WERI-Rb-1 (cell line): ENCODE measurements at regions not wholly inside any gene's neighbourhood (a gene's known extent, or its start where the extent isn't known, plus 50 kb on each side); places are given as distances from the start of the nearest gene placed in this dataset.

ENCODE experiments used
- DNase-seq: peaks from one replicate; pipeline ENCODE4 v3.0.0-alpha.2; 2020
- H3K27ac ChIP-seq: fragments of 250-450 bp; sonication (Bioruptor Pico); 2 replicates; pipeline ENCODE4 v1.5.1; 2020; ENCODE audit warnings: mild to moderate bottlenecking, moderate library complexity
- H3K27me3 ChIP-seq: fragments of 250-450 bp; sonication (Bioruptor Pico); 2 replicates; pipeline ENCODE4 v1.5.1; 2021; ENCODE audit warnings: mild to moderate bottlenecking, low read depth, moderate library complexity; ENCODE audit not compliant: insufficient read depth, severe bottlenecking
- H3K36me3 ChIP-seq: fragments of 250-450 bp; sonication (Bioruptor Pico); 2 replicates; pipeline ENCODE4 v1.5.1; 2020; ENCODE audit warnings: mild to moderate bottlenecking, moderate library complexity
- H3K4me3 ChIP-seq: 2 replicates; pipeline ENCODE4 v1.5.1; 2011; ENCODE audit warnings: low read depth, mild to moderate bottlenecking, control low read depth, low read length
- H3K9me3 ChIP-seq: fragments of 250-450 bp; sonication (Bioruptor Pico); 2 replicates; pipeline ENCODE4 v1.5.1; 2021; ENCODE audit warnings: mild to moderate bottlenecking, moderate library complexity; ENCODE audit not compliant: severe bottlenecking
- CTCF ChIP-seq: IDR thresholded peaks from 2 replicates; pipeline ENCODE4 v1.5.1; 2011; ENCODE audit warnings: low read depth, mild to moderate bottlenecking, control low read depth, inconsistent platforms, low read length

GRCh38 chr2:19219060-19219459, 139.4 kb downstream of the OSR1 start:
- H3K4me3 ChIP-seq: no peak overlapping the region
- DNase-seq: no peak
- H3K27ac ChIP-seq: no peak overlapping the region
- H3K9me3 ChIP-seq: no peaks in the 10 kb centered on the region
- TF ChIP-seq CTCF: no peak
- H3K27me3 ChIP-seq: peaks cover 33% of the 10 kb centered on the region
- no peaks in the 10 kb centered on the region for H3K36me3 ChIP-seq

DNA sequence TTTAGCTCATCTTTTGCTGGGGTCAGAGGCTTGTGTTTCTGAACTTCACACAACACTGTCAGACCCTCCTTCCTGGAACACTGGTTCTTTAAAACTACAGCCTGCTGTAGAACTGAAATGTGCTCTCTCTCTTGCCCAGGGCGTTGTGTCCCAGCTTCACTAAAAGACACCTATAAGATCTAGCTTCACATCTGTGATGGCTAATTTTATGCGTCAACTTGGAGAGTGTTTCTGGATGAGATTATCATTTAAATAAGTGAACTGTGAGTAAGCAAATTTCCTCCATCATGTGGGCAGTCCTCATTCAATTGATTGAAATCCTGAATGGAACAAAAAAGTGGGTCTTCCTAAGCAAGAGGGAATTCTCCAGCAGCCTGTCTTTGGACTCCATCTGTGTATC, 140.3 kb downstream of the OSR1 start:
- H3K9me3 ChIP-seq: no peaks in the 10 kb centered on the region
- H3K36me3 ChIP-seq: no peaks in the 10 kb centered on the region
- H3K4me3 ChIP-seq: no peak overlapping the region
- no peak overlapping the region for H3K27ac ChIP-seq
- no peak for DNase-seq
- H3K27me3 ChIP-seq: peaks cover 38% of the 10 kb centered on the region
- no peak for TF ChIP-seq CTCF

DNA sequence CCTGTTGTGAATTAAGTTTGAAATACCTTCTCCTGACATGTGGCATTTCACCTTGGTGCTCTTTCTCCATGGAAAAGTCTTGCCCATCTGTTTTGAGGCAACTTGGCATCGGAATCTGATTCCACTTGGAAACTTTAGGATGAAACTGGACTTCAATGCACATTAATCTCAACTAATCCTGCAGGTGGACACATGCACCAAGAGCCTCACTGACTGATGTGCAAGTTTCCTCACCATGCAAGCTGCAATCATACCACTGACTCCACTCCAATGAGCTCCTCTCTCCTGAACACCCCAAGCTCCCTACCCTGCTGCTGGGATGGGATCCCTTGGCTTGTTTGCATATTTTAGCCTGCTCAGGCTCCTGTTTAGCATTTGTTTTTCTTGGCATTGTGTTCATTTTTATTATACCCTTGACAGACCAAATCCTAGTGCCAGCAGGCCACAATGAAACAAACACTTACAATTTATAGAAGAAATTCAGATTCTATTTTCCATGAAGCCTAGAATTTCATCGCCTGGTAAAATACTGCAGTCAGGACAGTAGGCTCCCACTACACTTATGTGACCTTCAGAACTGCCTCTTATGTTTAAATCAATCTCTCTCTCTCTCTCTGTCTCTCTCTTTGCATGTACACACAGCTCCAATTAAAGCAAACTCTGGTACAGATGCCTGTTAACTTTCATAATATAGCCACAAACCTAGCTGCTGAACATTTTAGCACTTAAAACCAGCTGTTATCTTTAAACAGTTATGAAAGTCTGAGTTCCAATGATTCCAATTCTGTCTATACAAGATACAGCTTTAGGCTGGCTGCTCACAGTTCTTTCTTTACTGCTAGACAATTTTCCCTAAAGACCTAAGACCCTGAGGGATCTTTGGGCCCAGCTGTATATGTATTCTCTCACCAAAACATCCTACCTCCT, 141.5 kb downstream of the OSR1 start:
- Histone ChIP-seq H3K36me3 (no peaks in the 10 kb centered on the region), H3K9me3 (no peaks in the 10 kb centered on the region), H3K27me3 (peaks cover 43% of the 10 kb centered on the region), H3K27ac (no peak overlapping the region), H3K4me3 (no peak overlapping the region)
- DNase-seq: no peak
- TF ChIP-seq CTCF: no peak

GRCh38 chr2:19216238-19216637, 142.2 kb downstream of the OSR1 start:
- no peak for TF ChIP-seq CTCF
- H3K36me3 ChIP-seq: no peaks in the 10 kb centered on the region
- H3K4me3 ChIP-seq: no peak overlapping the region
- peaks cover 43% of the 10 kb centered on the region for H3K27me3 ChIP-seq
- no peaks in the 10 kb centered on the region for H3K9me3 ChIP-seq
- H3K27ac ChIP-seq: no peak overlapping the region
- no peak for DNase-seq

DNA sequence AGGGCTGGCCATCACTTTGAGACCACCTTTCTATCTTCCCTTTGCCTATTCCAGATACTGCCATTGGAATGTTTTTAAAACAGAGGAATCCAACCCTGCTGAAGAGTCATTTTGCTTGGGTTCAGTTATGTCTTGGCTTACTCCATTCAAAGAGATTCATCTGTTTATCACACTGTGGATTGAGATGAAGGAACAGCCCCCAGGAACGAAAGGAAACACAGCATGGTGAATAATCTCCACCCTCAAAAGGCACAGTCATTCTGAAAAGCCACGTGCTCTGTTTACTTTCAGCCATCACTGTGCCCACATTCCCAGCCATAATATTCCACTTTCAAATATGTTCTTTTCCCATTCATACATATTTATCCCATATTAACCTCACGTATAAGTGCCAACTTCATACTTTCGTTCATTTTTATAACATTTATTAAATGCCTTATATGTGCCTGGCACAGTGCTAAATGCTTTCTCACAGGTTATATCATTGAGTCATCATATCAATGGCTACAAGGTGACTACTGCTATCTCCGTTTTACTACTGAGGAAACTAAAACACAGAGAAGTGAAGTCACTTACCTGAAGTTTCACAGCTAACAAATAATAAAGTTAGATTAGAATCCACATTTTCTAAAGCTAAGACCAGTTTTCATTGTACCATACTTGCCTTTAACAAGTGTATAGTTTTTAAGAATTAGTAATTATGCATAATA, 143.6 kb downstream of the OSR1 start:
- no peak overlapping the region for H3K27ac ChIP-seq
- H3K9me3 ChIP-seq: peaks cover 2% of the 10 kb centered on the region
- DNase-seq: no peak
- H3K4me3 ChIP-seq: no peak overlapping the region
- H3K36me3 ChIP-seq: no peaks in the 10 kb centered on the region
- H3K27me3 ChIP-seq: peaks cover 39% of the 10 kb centered on the region
- no peak for TF ChIP-seq CTCF
